GM04504 (cell line): ENCODE measurements at regions not wholly inside any gene's neighbourhood (a gene's known extent, or its start where the extent isn't known, plus 50 kb on each side); places are given as distances from the start of the nearest gene placed in this dataset.
"Not testable (repeated sequence)": the region's sequence is repeated elsewhere in the genome, so short reads cannot be mapped to it uniquely, and the experiment has no call there.

Source experiments
- DNase-seq: peaks from one replicate; pipeline ENCODE4 v3.0.0-alpha.2; 2012; ENCODE audit warnings: low read depth

GRCh38 chrX:437661-438390, 51.1 kb upstream of the PPP2R3B start:
- no peak for DNase-seq

- DNase-seq = no peak
Observed at GRCh38 chrX:439241-439640, 52.5 kb upstream of the PPP2R3B start.

- DNase-seq = no peak
Observed at GRCh38 chrX:439719-440118, 53.0 kb upstream of the PPP2R3B start.

- no peak for DNase-seq
Observed at GRCh38 chrX:440636-441035, 53.9 kb upstream of the PPP2R3B start.

GRCh38 chrX:443536-444210, 57.0 kb upstream of the PPP2R3B start:
- peak; percentile 7 for DNase-seq

- no peak for DNase-seq
Observed at GRCh38 chrX:444305-444704, 57.6 kb upstream of the PPP2R3B start.

- DNase-seq = no peak
Observed at GRCh38 chrX:445727-446126, 59.0 kb upstream of the PPP2R3B start.

GRCh38 chrX:446245-446644, 59.5 kb upstream of the PPP2R3B start:
- no peak for DNase-seq

- no peak for DNase-seq
Observed at GRCh38 chrX:447052-447451, 60.3 kb upstream of the PPP2R3B start.

- DNase-seq = not testable (repeated sequence)
Observed at GRCh38 chrX:451750-452149, 65.0 kb upstream of the PPP2R3B start.

- no peak for DNase-seq
Observed at GRCh38 chrX:452598-452997, 65.9 kb upstream of the PPP2R3B start.

GRCh38 chrX:454514-454913, 67.8 kb upstream of the PPP2R3B start:
- not testable (repeated sequence) for DNase-seq

- DNase-seq = no peak
Observed at GRCh38 chrX:455199-455598, 68.5 kb upstream of the PPP2R3B start.

GRCh38 chrX:455673-456072, 69.0 kb upstream of the PPP2R3B start:
- DNase-seq = no peak

- no peak for DNase-seq
Observed at GRCh38 chrX:456146-456545, 69.4 kb upstream of the PPP2R3B start.

- DNase-seq = no peak
Observed at GRCh38 chrX:456551-457291, 70.0 kb upstream of the PPP2R3B start.

- DNase-seq = no peak
Observed at GRCh38 chrX:457292-457679, 70.6 kb upstream of the PPP2R3B start.

GRCh38 chrX:458631-459061, 71.9 kb upstream of the PPP2R3B start:
- no peak for DNase-seq

GRCh38 chrX:459611-460010, 72.9 kb upstream of the PPP2R3B start:
- no peak for DNase-seq

- DNase-seq = no peak
Observed at GRCh38 chrX:460116-460515, 73.4 kb upstream of the PPP2R3B start.

GRCh38 chrX:460823-461640, 74.3 kb upstream of the PPP2R3B start:
- DNase-seq = no peak

GRCh38 chrX:462853-463252, 76.1 kb upstream of the PPP2R3B start:
- DNase-seq = no peak
